ENCODE measurements at regions not wholly inside any gene's neighbourhood (a gene's known extent, or its start where the extent isn't known, plus 50 kb on each side); places are given as distances from the start of the nearest gene placed in this dataset.

GRCh38 chr1:186519982-186520381 lies 59.1 kb upstream of the PDC start:
- TF ChIP-seq CTCF (conservative IDR thresholded peaks at IDR 0.05; ENCODE audit: low read depth in 2 of 2) (no peak), REST (IDR thresholded peaks at IDR 0.05; ENCODE audit: unreplicated experiment) (no peak), EZH2 (IDR thresholded peaks at IDR 0.05; ENCODE audit: low read depth, unreplicated experiment) (no peak), ETS1 (IDR thresholded peaks at IDR 0.05) (no peak)

Measured in GM23338 (cell line).